HL-60 (cell line): ENCODE measurements at regions not wholly inside any gene's neighbourhood (a gene's known extent, or its start where the extent isn't known, plus 50 kb on each side); places are given as distances from the start of the nearest gene placed in this dataset.

ENCODE experiments used
- DNase-seq, 2 experiments: peaks; one replicate each; pipeline ENCODE4 v3.0.0-alpha.2; 2010 to 2020; ENCODE audit warnings: low read depth in 1 of 2, low spot score in 1 of 2
- H3K27ac ChIP-seq: fragments of 250-450 bp; sonication (Bioruptor Pico); replicated peaks from 2 replicates; pipeline ENCODE4 v1.5.1; 2020; ENCODE audit warnings: mild to moderate bottlenecking, moderate library complexity
- H3K27me3 ChIP-seq: fragments of 250-450 bp; sonication (Bioruptor Pico); 2 replicates; pipeline ENCODE4 v1.5.1; 2021; ENCODE audit warnings: mild to moderate bottlenecking, moderate library complexity; ENCODE audit not compliant: insufficient read depth, poor library complexity, severe bottlenecking
- H3K4me3 ChIP-seq: replicated peaks from 2 replicates; pipeline ENCODE4 v1.5.1; 2011; ENCODE audit warnings: mild to moderate bottlenecking, control low read depth, low read length; ENCODE audit not compliant: insufficient read depth
- CTCF ChIP-seq: IDR thresholded peaks from one replicate; pipeline ENCODE4 v1.5.1; 2011; ENCODE audit warnings: low read length, control low read depth, inconsistent platforms; ENCODE audit not compliant: insufficient read depth
- GABPA ChIP-seq: IDR thresholded peaks from 2 replicates; pipeline ENCODE4 v1.6.1; 2012; ENCODE audit warnings: low read depth
- POLR2AphosphoS5 ChIP-seq: IDR thresholded peaks from 2 replicates; pipeline ENCODE4 v1.6.1; 2012; ENCODE audit warnings: low read depth
- REST ChIP-seq: IDR thresholded peaks from 2 replicates; pipeline ENCODE4 v1.6.1; 2012; ENCODE audit warnings: low read depth; ENCODE audit not compliant: insufficient replicate concordance
- SPI1 ChIP-seq: IDR thresholded peaks from 2 replicates; pipeline ENCODE4 v1.6.1; 2012; ENCODE audit warnings: low read depth, mild to moderate bottlenecking, borderline replicate concordance

- Histone ChIP-seq H3K27ac (no peak overlapping the region), H3K4me3 (no peak overlapping the region), H3K27me3 (no peaks in the 10 kb centered on the region)
- TF ChIP-seq SPI1 (no peak), REST (no peak), CTCF (no peak), POLR2AphosphoS5 (no peak), GABPA (no peak)
- DNase-seq: no peak
These were observed 625.8 kb downstream of the OTOL1 start for GRCh38 chr3:162122405-162122804.

GRCh38 chr3:162125790-162126189 lies 629.2 kb downstream of the OTOL1 start:
- no peak overlapping the region for H3K4me3 ChIP-seq
- no peak overlapping the region for H3K27ac ChIP-seq
- no peaks in the 10 kb centered on the region for H3K27me3 ChIP-seq
- no peak for DNase-seq
- TF ChIP-seq POLR2AphosphoS5: no peak
- no peak for TF ChIP-seq CTCF
- TF ChIP-seq SPI1: no peak
- TF ChIP-seq REST: no peak
- no peak for TF ChIP-seq GABPA

- TF ChIP-seq REST (no peak), POLR2AphosphoS5 (no peak)
- H3K27me3 ChIP-seq: no peaks in the 10 kb centered on the region
- no peak overlapping the region for H3K27ac ChIP-seq
- DNase-seq: no peak
- H3K4me3 ChIP-seq: no peak overlapping the region
These were observed 634.0 kb downstream of the OTOL1 start for GRCh38 chr3:162130582-162130981.

- TF ChIP-seq SPI1 (no peak), REST (no peak), GABPA (no peak), POLR2AphosphoS5 (no peak), CTCF (no peak)
These were observed 636.4 kb downstream of the OTOL1 start for GRCh38 chr3:162132981-162133380.

More at GRCh38 chr3:162132981-162133380, 636.4 kb downstream of the OTOL1 start:
- no peaks in the 10 kb centered on the region for H3K27me3 ChIP-seq
- DNase-seq: no peak
- H3K27ac ChIP-seq: no peak overlapping the region
- no peak overlapping the region for H3K4me3 ChIP-seq
